ENCODE measurements at regions not wholly inside any gene's neighbourhood (a gene's known extent, or its start where the extent isn't known, plus 50 kb on each side); places are given as distances from the start of the nearest gene placed in this dataset.

GRCh38 chr3:94420931-94421330, 358.1 kb downstream of the NSUN3 start:
- TF ChIP-seq EZH2phosphoT487 (IDR thresholded peaks at IDR 0.05; ENCODE audit: borderline replicate concordance, low read length) (no peak), EZH2 (IDR thresholded peaks at IDR 0.05; ENCODE audit: low read length, unreplicated experiment) (no peak)
- TF ChIP-seq, protein P1, sequence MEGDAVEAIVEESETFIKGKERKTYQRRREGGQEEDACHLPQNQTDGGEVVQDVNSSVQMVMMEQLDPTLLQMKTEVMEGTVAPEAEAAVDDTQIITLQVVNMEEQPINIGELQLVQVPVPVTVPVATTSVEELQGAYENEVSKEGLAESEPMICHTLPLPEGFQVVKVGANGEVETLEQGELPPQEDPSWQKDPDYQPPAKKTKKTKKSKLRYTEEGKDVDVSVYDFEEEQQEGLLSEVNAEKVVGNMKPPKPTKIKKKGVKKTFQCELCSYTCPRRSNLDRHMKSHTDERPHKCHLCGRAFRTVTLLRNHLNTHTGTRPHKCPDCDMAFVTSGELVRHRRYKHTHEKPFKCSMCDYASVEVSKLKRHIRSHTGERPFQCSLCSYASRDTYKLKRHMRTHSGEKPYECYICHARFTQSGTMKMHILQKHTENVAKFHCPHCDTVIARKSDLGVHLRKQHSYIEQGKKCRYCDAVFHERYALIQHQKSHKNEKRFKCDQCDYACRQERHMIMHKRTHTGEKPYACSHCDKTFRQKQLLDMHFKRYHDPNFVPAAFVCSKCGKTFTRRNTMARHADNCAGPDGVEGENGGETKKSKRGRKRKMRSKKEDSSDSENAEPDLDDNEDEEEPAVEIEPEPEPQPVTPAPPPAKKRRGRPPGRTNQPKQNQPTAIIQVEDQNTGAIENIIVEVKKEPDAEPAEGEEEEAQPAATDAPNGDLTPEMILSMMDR (conservative IDR thresholded peaks at IDR 0.05; ENCODE audit: low read depth, low read length), result no peak

Data from PC-3 (cell line).